ENCODE measurements at regions not wholly inside any gene's neighbourhood (a gene's known extent, or its start where the extent isn't known, plus 50 kb on each side); places are given as distances from the start of the nearest gene placed in this dataset.

GRCh38 chr12:132423820-132424645 lies 65.9 kb upstream of the FBRSL1 start:
- no peak for DNase-seq

GRCh38 chr12:132423251-132423819 lies 66.6 kb upstream of the FBRSL1 start:
- DNase-seq: no peak

GRCh38 chr12:132422381-132423043 lies 67.4 kb upstream of the FBRSL1 start:
- DNase-seq: no peak

- no peak for DNase-seq
Observed at GRCh38 chr12:132422040-132422380, 67.9 kb upstream of the FBRSL1 start.

GRCh38 chr12:132419631-132420246 lies 70.2 kb upstream of the FBRSL1 start:
- no peak for DNase-seq

GRCh38 chr12:132418393-132418925 lies 71.5 kb upstream of the FBRSL1 start:
- no peak for DNase-seq

- DNase-seq: no peak
Observed at GRCh38 chr12:132417741-132418140, 72.2 kb upstream of the FBRSL1 start.

- DNase-seq: no peak
Observed at GRCh38 chr12:132416827-132417226, 73.1 kb upstream of the FBRSL1 start.

GRCh38 chr12:132416121-132416673 lies 73.8 kb upstream of the FBRSL1 start:
- DNase-seq: no peak

- no peak for DNase-seq
Observed at GRCh38 chr12:132415327-132416120, 74.4 kb upstream of the FBRSL1 start.

GRCh38 chr12:132414634-132415326 lies 75.2 kb upstream of the FBRSL1 start:
- peak; percentile 81 for DNase-seq

- DNase-seq: peak; percentile 11
Observed at GRCh38 chr12:132413931-132414588, 75.9 kb upstream of the FBRSL1 start.

GRCh38 chr12:132411457-132411856 lies 78.5 kb upstream of the FBRSL1 start:
- no peak for DNase-seq

- DNase-seq: no peak
Observed at GRCh38 chr12:132410849-132411248, 79.1 kb upstream of the FBRSL1 start.

- DNase-seq: no peak
Observed at GRCh38 chr12:132410296-132410625, 79.7 kb upstream of the FBRSL1 start.

GRCh38 chr12:132409495-132410295 lies 80.3 kb upstream of the FBRSL1 start:
- DNase-seq: no peak

GRCh38 chr12:132408626-132409494 lies 79.5 kb upstream of the GALNT9 start:
- DNase-seq: no peak

GRCh38 chr12:132407992-132408391 lies 78.6 kb upstream of the GALNT9 start:
- no peak for DNase-seq

GRCh38 chr12:132407451-132407961 lies 78.1 kb upstream of the GALNT9 start:
- no peak for DNase-seq
